Adrenal gland (tissue), 9 donors: ENCODE measurements at regions not wholly inside any gene's neighbourhood (a gene's known extent, or its start where the extent isn't known, plus 50 kb on each side); places are given as distances from the start of the nearest gene placed in this dataset.

Source experiments
- DNase-seq, 7 donors: peaks; one replicate each; pipeline ENCODE4 v3.0.0-alpha.2; 2019 to 2020
- H3K27ac ChIP-seq, 5 donors: fragments of 200-600 bp; sonication (generic) in 4 of 5; 1 replicate in 3 of 5; 2 replicates in 2 of 5; pipeline versions ENCODE4 v1.5.1 to v1.8.0; 2016 to 2020; ENCODE audit warnings: mild to moderate bottlenecking in 1 of 5
- H3K27me3 ChIP-seq: fragments of 200-600 bp; 2 replicates; pipeline ENCODE4 v1.8.0; 2021
- H3K36me3 ChIP-seq, 2 donors: fragments of 200-600 bp; replicated peaks in 1 of 2; 1 replicate in 1 of 2; 2 replicates in 1 of 2; pipeline versions ENCODE4 v1.5.1 to v1.8.0; 2018 to 2022
- H3K4me1 ChIP-seq, 2 donors: fragments of 200-600 bp; replicated peaks in 1 of 2; 1 replicate in 1 of 2; 2 replicates in 1 of 2; pipeline versions ENCODE4 v1.5.1 to v1.8.0; 2018 to 2021
- H3K4me3 ChIP-seq, 4 donors: fragments of 200-600 bp; sonication (generic) in 3 of 4; one replicate each; pipeline ENCODE4 v1.5.1; 2016 to 2018
- H3K9me3 ChIP-seq, 3 donors: fragments of 200-600 bp; sonication (generic) in 1 of 3; replicated peaks in 1 of 3; 1 replicate in 2 of 3; 2 replicates in 1 of 3; pipeline versions ENCODE4 v1.5.1 to v1.8.0; 2016 to 2021
- POLR2A ChIP-seq, 2 donors: fragments of 450-650 bp; IDR thresholded peaks; one replicate each; pipeline ENCODE4 v1.6.1; 2017; ENCODE audit warnings: antibody characterized with exemption in 2 of 2, mild to moderate bottlenecking in 2 of 2, moderate library complexity in 1 of 2
- WGBS, 4 donors: extraction: QIAGEN DNeasy Blood & Tissue Kit in 2 of 4; methylation state at CpG; one replicate each; pipeline versions ENCODE4 v1.1.5 to v1.1.7; 2013 to 2017; 5-methylcytosine and 5-hydroxymethylcytosine counted together
- intact Hi-C, 2 donors: fragments of 100-400 bp; cut with DNase I; formaldehyde crosslinking; loops; one replicate each; pipeline versions ENCODE4 v1.14.1 to v1.15.0; 2022 to 2023
- TF ChIP-seq, protein P1 (sequence below), 6 experiments: fragments of 450-650 bp in 4 of 6; fragments of 200-600 bp in 2 of 6; sonication (generic) in 1 of 6; IDR thresholded peaks; 1 replicate in 5 of 6; 2 replicates in 1 of 6; pipeline versions ENCODE4 v1.5.1 to v1.8.0; 2016 to 2021; ENCODE audit warnings: antibody characterized with exemption in 6 of 6, mild to moderate bottlenecking in 2 of 6, moderate library complexity in 1 of 6
- donor health status: healthy with polysubstance abuse.
- donor health status: Bipolar disorder and iron deficiency.
- donor health status: DM: yes; HTN: yes; CAD: no.
- donor health status: DM: no; HTN: no; CAD: no.
- donor health status: DM: no; HTN: no; CAD: no.

DNA sequence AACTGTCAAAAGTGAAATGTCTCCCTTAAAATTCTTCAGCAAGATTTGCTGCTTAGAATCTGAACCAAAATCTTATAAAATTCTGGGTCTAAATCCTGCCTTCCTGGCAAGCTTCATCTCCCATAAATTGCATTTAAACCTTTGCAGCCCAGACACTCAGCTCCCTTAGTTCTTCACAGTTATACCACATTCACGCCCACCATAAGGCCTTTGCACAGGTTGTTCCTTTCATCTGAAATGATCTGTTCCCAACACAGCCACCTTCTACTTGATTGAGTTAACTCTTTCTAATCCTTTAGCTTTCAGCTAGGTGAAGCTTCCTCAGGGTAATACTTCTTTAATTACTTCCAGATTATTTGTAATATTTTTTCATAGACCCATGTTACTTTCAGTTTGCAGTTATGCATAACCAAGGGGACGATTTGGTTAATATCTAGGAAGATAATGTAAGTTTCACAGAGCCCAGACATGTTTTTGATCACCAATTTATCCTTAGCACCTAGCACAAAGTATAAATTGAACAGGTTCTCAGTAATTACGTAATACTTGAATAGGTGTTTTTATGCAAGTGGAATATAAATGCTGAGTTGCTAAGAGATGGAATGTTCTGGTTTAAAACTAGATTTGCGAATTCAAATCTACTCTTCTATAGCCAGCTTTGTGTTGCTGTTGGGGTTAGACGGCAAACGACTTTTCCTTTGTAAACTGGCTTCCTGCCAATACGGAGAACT, 779.7 kb upstream of the PKDCC start:
- Histone ChIP-seq H3K4me3 (no peak overlapping the region), H3K27me3 (no peaks in the 10 kb centered on the region), H3K9me3 (no peaks in the 10 kb centered on the region), H3K27ac (no peak overlapping the region), H3K36me3 (no peaks in the 10 kb centered on the region), H3K4me1 (no peaks in the 10 kb centered on the region)
- no peak for TF ChIP-seq POLR2A (IDR thresholded peaks at IDR 0.05)
- TF ChIP-seq, protein P1, sequence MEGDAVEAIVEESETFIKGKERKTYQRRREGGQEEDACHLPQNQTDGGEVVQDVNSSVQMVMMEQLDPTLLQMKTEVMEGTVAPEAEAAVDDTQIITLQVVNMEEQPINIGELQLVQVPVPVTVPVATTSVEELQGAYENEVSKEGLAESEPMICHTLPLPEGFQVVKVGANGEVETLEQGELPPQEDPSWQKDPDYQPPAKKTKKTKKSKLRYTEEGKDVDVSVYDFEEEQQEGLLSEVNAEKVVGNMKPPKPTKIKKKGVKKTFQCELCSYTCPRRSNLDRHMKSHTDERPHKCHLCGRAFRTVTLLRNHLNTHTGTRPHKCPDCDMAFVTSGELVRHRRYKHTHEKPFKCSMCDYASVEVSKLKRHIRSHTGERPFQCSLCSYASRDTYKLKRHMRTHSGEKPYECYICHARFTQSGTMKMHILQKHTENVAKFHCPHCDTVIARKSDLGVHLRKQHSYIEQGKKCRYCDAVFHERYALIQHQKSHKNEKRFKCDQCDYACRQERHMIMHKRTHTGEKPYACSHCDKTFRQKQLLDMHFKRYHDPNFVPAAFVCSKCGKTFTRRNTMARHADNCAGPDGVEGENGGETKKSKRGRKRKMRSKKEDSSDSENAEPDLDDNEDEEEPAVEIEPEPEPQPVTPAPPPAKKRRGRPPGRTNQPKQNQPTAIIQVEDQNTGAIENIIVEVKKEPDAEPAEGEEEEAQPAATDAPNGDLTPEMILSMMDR (IDR thresholded peaks at IDR 0.05) = no peak
- DNase-seq = no peak
- 82 to 83% (median 83%) methylated on average over 7 of the region's 7 CpGs for WGBS, 4 donors
- intact Hi-C loops = no loop called here

GRCh38 chr2:41283079-41283775, 764.6 kb upstream of the PKDCC start:
- TF ChIP-seq POLR2A (IDR thresholded peaks at IDR 0.05) = no peak
- TF ChIP-seq, protein P1 (IDR thresholded peaks at IDR 0.05) = no peak
- WGBS, 4 donors = 75 to 90% (median 82%) methylated on average over 4 of the region's 4 CpGs
- H3K4me3 ChIP-seq = no peak overlapping the region
- no peaks in the 10 kb centered on the region for H3K27me3 ChIP-seq
- no peak for DNase-seq
- no peaks in the 10 kb centered on the region for H3K4me1 ChIP-seq
- H3K27ac ChIP-seq = no peak overlapping the region
- intact Hi-C loops = no loop called here
- H3K9me3 ChIP-seq = no peaks in the 10 kb centered on the region
- no peaks in the 10 kb centered on the region for H3K36me3 ChIP-seq

- Histone ChIP-seq H3K4me1 (no peaks in the 10 kb centered on the region), H3K27ac (no peak overlapping the region), H3K9me3 (no peaks in the 10 kb centered on the region), H3K36me3 (no peaks in the 10 kb centered on the region), H3K27me3 (no peaks in the 10 kb centered on the region), H3K4me3 (no peak overlapping the region)
- intact Hi-C loops = no loop called here
- no peak for TF ChIP-seq POLR2A (IDR thresholded peaks at IDR 0.05)
- TF ChIP-seq, protein P1 (IDR thresholded peaks at IDR 0.05) = no peak
- no peak for DNase-seq
- WGBS, 4 donors = 88 to 97% (median 92%) methylated on average over 1 of the region's 1 CpG
Measured at GRCh38 chr2:41293491-41293890, 754.3 kb upstream of the PKDCC start.

GRCh38 chr2:41294331-41294730, 753.5 kb upstream of the PKDCC start:
- Histone ChIP-seq H3K27ac (no peak overlapping the region), H3K9me3 (no peaks in the 10 kb centered on the region), H3K4me1 (no peaks in the 10 kb centered on the region), H3K4me3 (no peak overlapping the region), H3K27me3 (no peaks in the 10 kb centered on the region), H3K36me3 (no peaks in the 10 kb centered on the region)
- intact Hi-C loops = no loop called here
- WGBS, 4 donors = 32 to 57% (median 48%) methylated on average over 3 of the region's 3 CpGs
- DNase-seq = peak; percentile 44 to 77 (median 66)
- TF ChIP-seq POLR2A (IDR thresholded peaks at IDR 0.05) = peak in 1 of 2 donors; percentile 37
- TF ChIP-seq, protein P1 (IDR thresholded peaks at IDR 0.05) = no peak
